Adrenal gland (tissue), 9 donors: ENCODE measurements at regions not wholly inside any gene's neighbourhood (a gene's known extent, or its start where the extent isn't known, plus 50 kb on each side); places are given as distances from the start of the nearest gene placed in this dataset.

Experiments
- DNase-seq, 7 donors: peaks; one replicate each; pipeline ENCODE4 v3.0.0-alpha.2; 2019 to 2020
- H3K27ac ChIP-seq, 5 donors: fragments of 200-600 bp; sonication (generic) in 4 of 5; 1 replicate in 3 of 5; 2 replicates in 2 of 5; pipeline versions ENCODE4 v1.5.1 to v1.8.0; 2016 to 2020; ENCODE audit warnings: mild to moderate bottlenecking in 1 of 5
- H3K27me3 ChIP-seq: fragments of 200-600 bp; 2 replicates; pipeline ENCODE4 v1.8.0; 2021
- H3K36me3 ChIP-seq, 2 donors: fragments of 200-600 bp; replicated peaks in 1 of 2; 1 replicate in 1 of 2; 2 replicates in 1 of 2; pipeline versions ENCODE4 v1.5.1 to v1.8.0; 2018 to 2022
- H3K4me1 ChIP-seq, 2 donors: fragments of 200-600 bp; replicated peaks in 1 of 2; 1 replicate in 1 of 2; 2 replicates in 1 of 2; pipeline versions ENCODE4 v1.5.1 to v1.8.0; 2018 to 2021
- H3K4me3 ChIP-seq, 4 donors: fragments of 200-600 bp; sonication (generic) in 3 of 4; one replicate each; pipeline ENCODE4 v1.5.1; 2016 to 2018
- H3K9me3 ChIP-seq, 3 donors: fragments of 200-600 bp; sonication (generic) in 1 of 3; replicated peaks in 1 of 3; 1 replicate in 2 of 3; 2 replicates in 1 of 3; pipeline versions ENCODE4 v1.5.1 to v1.8.0; 2016 to 2021
- CTCF ChIP-seq, 6 experiments: fragments of 450-650 bp in 4 of 6; fragments of 200-600 bp in 2 of 6; sonication (generic) in 1 of 6; IDR thresholded peaks; 1 replicate in 5 of 6; 2 replicates in 1 of 6; pipeline versions ENCODE4 v1.5.1 to v1.8.0; 2016 to 2021; ENCODE audit warnings: antibody characterized with exemption in 6 of 6, mild to moderate bottlenecking in 2 of 6, moderate library complexity in 1 of 6
- POLR2A ChIP-seq, 2 donors: fragments of 450-650 bp; IDR thresholded peaks; one replicate each; pipeline ENCODE4 v1.6.1; 2017; ENCODE audit warnings: antibody characterized with exemption in 2 of 2, mild to moderate bottlenecking in 2 of 2, moderate library complexity in 1 of 2
- WGBS, 4 donors: extraction: QIAGEN DNeasy Blood & Tissue Kit in 2 of 4; methylation state at CpG; one replicate each; pipeline versions ENCODE4 v1.1.5 to v1.1.7; 2013 to 2017; 5-methylcytosine and 5-hydroxymethylcytosine counted together
- intact Hi-C, 2 donors: fragments of 100-400 bp; cut with DNase I; formaldehyde crosslinking; loops; one replicate each; pipeline versions ENCODE4 v1.14.1 to v1.15.0; 2022 to 2023
- donor health status: healthy with polysubstance abuse.
- donor health status: Bipolar disorder and iron deficiency.
- donor health status: DM: yes; HTN: yes; CAD: no.
- donor health status: DM: no; HTN: no; CAD: no.
- donor health status: DM: no; HTN: no; CAD: no.

- H3K4me3 ChIP-seq = no peak overlapping the region
- no peak for DNase-seq
- H3K27me3 ChIP-seq = no peaks in the 10 kb centered on the region
- intact Hi-C loops = no loop called here
- TF ChIP-seq CTCF (IDR thresholded peaks at IDR 0.05) (no peak), POLR2A (IDR thresholded peaks at IDR 0.05) (no peak)
- no peak overlapping the region for H3K27ac ChIP-seq
- no peaks in the 10 kb centered on the region for H3K4me1 ChIP-seq
- no peaks in the 10 kb centered on the region for H3K9me3 ChIP-seq
- no peaks in the 10 kb centered on the region for H3K36me3 ChIP-seq
- WGBS, 4 donors = 52 to 66% (median 61%) methylated on average over 5 of the region's 5 CpGs
These were observed 63.8 kb downstream of the PTTG1 start for GRCh38 chr5:160485364-160485969.

- WGBS, 4 donors = 73 to 78% (median 74%) methylated on average over 7 of the region's 7 CpGs
- DNase-seq = no peak
- Histone ChIP-seq H3K27ac (no peak overlapping the region), H3K9me3 (no peaks in the 10 kb centered on the region), H3K4me1 (no peaks in the 10 kb centered on the region), H3K36me3 (no peaks in the 10 kb centered on the region), H3K27me3 (no peaks in the 10 kb centered on the region), H3K4me3 (no peak overlapping the region)
- TF ChIP-seq CTCF (IDR thresholded peaks at IDR 0.05) (no peak), POLR2A (IDR thresholded peaks at IDR 0.05) (no peak)
- intact Hi-C loops = no loop called here
These were observed 64.9 kb downstream of the PTTG1 start for GRCh38 chr5:160486573-160486972.

GRCh38 chr5:160488394-160489325, 67.0 kb downstream of the PTTG1 start:
- Histone ChIP-seq H3K4me3 (no peak overlapping the region), H3K9me3 (no peaks in the 10 kb centered on the region), H3K4me1 (no peaks in the 10 kb centered on the region), H3K36me3 (no peaks in the 10 kb centered on the region), H3K27me3 (no peaks in the 10 kb centered on the region), H3K27ac (no peak overlapping the region)
- DNase-seq = no peak
- WGBS, 4 donors = 55 to 61% (median 57%) methylated on average over 6 of the region's 6 CpGs
- intact Hi-C loops = no loop called here
- TF ChIP-seq POLR2A (IDR thresholded peaks at IDR 0.05) (no peak), CTCF (IDR thresholded peaks at IDR 0.05) (no peak)

GRCh38 chr5:160491438-160491837, 69.8 kb downstream of the PTTG1 start:
- Histone ChIP-seq H3K4me3 (no peak overlapping the region), H3K27me3 (no peaks in the 10 kb centered on the region), H3K36me3 (no peaks in the 10 kb centered on the region), H3K4me1 (no peaks in the 10 kb centered on the region), H3K27ac (no peak overlapping the region), H3K9me3 (no peaks in the 10 kb centered on the region)
- 75 to 100% (median 81%) methylated on average over 1 of the region's 1 CpG for WGBS, 4 donors
- no peak for DNase-seq
- TF ChIP-seq CTCF (IDR thresholded peaks at IDR 0.05) (no peak), POLR2A (IDR thresholded peaks at IDR 0.05) (no peak)
- intact Hi-C loops = no loop called here
